A549 (cell line): ENCODE measurements at regions not wholly inside any gene's neighbourhood (a gene's known extent, or its start where the extent isn't known, plus 50 kb on each side); places are given as distances from the start of the nearest gene placed in this dataset.

Experiments used
- ATAC-seq, 2 experiments: fragments of 200-7000 bp in 1 of 2; fragments of >200 bp in 1 of 2; cut with Nextera tagmentation in 1 of 2; cut with Tn5 transposase in 1 of 2; 3 replicates each; pipeline versions ENCODE4 v1.8.0 to v1.9.1; 2018 to 2020; ENCODE audit warnings: mild to moderate bottlenecking in 1 of 2, moderate library complexity in 1 of 2
- CTCF ChIA-PET: fragments of 300-600 bp; sonication (Branson Sonifier 250); formaldehyde crosslinking; extraction: SDS; loops from one replicate; lab custom pipeline; 2021; ENCODE audit warnings: antibody characterized with exemption, inconsistent platforms; lab: Yijun Ruan, JAX
- POLR2A ChIA-PET: fragments of 350-600 bp; formaldehyde crosslinking; extraction: SDS; loops from one replicate; lab custom pipeline; 2021; ENCODE audit warnings: antibody characterized with exemption, inconsistent platforms; lab: Yijun Ruan, JAX
- DNase-seq, 2 experiments: peaks; one replicate each; pipeline versions ENCODE4 v3.0.0 to v3.0.0-alpha.2; 2011 to 2016; ENCODE audit warnings: low read depth in 1 of 2, low spot score in 1 of 2
- FAIRE-seq: peaks from 2 replicates; lab custom pipeline; 2011; peaks lifted over from hg19 to GRCh38; lab: Jason Lieb, UNC
- H3K27ac ChIP-seq, 2 experiments: fragments of >200 bp; sonication (Bioruptor Twin); formaldehyde crosslinking; 3 replicates each; pipeline ENCODE4 v1.5.1; 2016 to 2017
- H3K4me1 ChIP-seq: fragments of >200 bp; sonication (Bioruptor Twin); formaldehyde crosslinking; 3 replicates; pipeline ENCODE4 v1.6.1; 2016
- H3K4me2 ChIP-seq: fragments of >200 bp; sonication (Bioruptor Twin); formaldehyde crosslinking; 3 replicates; pipeline ENCODE4 v1.6.1; 2016
- H3K4me3 ChIP-seq: fragments of >200 bp; sonication (Bioruptor Twin); formaldehyde crosslinking; 3 replicates; pipeline ENCODE4 v1.5.1; 2016
- H3K9me3 ChIP-seq: fragments of >200 bp; sonication (Bioruptor Twin); formaldehyde crosslinking; 3 replicates; pipeline ENCODE4 v1.6.1; 2016
- ATOH8 ChIP-seq: fragments of 250-450 bp; sonication (Bioruptor Pico); IDR thresholded peaks from 2 replicates; pipeline ENCODE4 v1.5.0; 2020; ENCODE audit warnings: low read depth, mild to moderate bottlenecking, moderate library complexity
- BHLHE40 ChIP-seq: IDR thresholded peaks from 2 replicates; pipeline ENCODE4 v1.6.1; 2012; ENCODE audit warnings: low read depth, low read length, inconsistent platforms
- CHD2 ChIP-seq: fragments of 150-350 bp; IDR thresholded peaks from 2 replicates; pipeline ENCODE4 v1.6.1; 2014; ENCODE audit warnings: low read length; ENCODE audit not compliant: partially characterized antibody
- CTCF ChIP-seq: fragments of >200 bp; sonication (Bioruptor Twin); formaldehyde crosslinking; IDR thresholded peaks from 3 replicates; pipeline ENCODE4 v1.5.1; 2016
- E2F6 ChIP-seq: IDR thresholded peaks from 2 replicates; pipeline ENCODE4 v1.6.1; 2012; ENCODE audit warnings: low read depth, borderline replicate concordance
- EHMT2 ChIP-seq: fragments of 200-600 bp; sonication (generic); IDR thresholded peaks from 2 replicates; pipeline ENCODE4 v1.6.1; 2016; ENCODE audit warnings: antibody characterized with exemption, low read depth, mild to moderate bottlenecking, moderate library complexity
- EP300 ChIP-seq, 2 experiments: fragments of >200 bp; sonication (Bioruptor Twin); formaldehyde crosslinking; IDR thresholded peaks; 2 replicates in 1 of 2; 3 replicates in 1 of 2; pipeline ENCODE4 v1.6.1; 2016 to 2017
- FOSB ChIP-seq: fragments of 250-450 bp; sonication (Bioruptor Pico); IDR thresholded peaks from 2 replicates; pipeline ENCODE4 v1.5.0; 2020; ENCODE audit warnings: mild to moderate bottlenecking, moderate library complexity
- GATA3 ChIP-seq: IDR thresholded peaks from 2 replicates; pipeline ENCODE4 v1.6.1; 2012; ENCODE audit warnings: borderline replicate concordance
- HDAC2 ChIP-seq: fragments of 200-600 bp; sonication (generic); IDR thresholded peaks from 2 replicates; pipeline ENCODE4 v1.6.1; 2016
- HEYL ChIP-seq: fragments of 250-450 bp; sonication (Bioruptor Pico); IDR thresholded peaks from 2 replicates; pipeline ENCODE4 v1.8.0; 2021; ENCODE audit warnings: mild to moderate bottlenecking, moderate library complexity
- HMGXB4 ChIP-seq: fragments of 250-450 bp; sonication (Bioruptor Pico); IDR thresholded peaks from 2 replicates; pipeline ENCODE4 v1.5.0; 2021; ENCODE audit warnings: mild to moderate bottlenecking, moderate library complexity, borderline replicate concordance
- HOXB13 ChIP-seq: fragments of 250-450 bp; sonication (Bioruptor Pico); IDR thresholded peaks from 2 replicates; pipeline ENCODE4 v1.5.0; 2020; ENCODE audit warnings: low read depth, mild to moderate bottlenecking, moderate library complexity
- HOXB5 ChIP-seq: fragments of 250-450 bp; sonication (Bioruptor Pico); IDR thresholded peaks from 2 replicates; pipeline ENCODE4 v1.5.0; 2020; ENCODE audit warnings: mild to moderate bottlenecking, moderate library complexity
- NFE2L2 ChIP-seq: fragments of 150-350 bp; conservative IDR thresholded peaks from 2 replicates; pipeline ENCODE4 v1.6.1; 2014; ENCODE audit warnings: low read length
- NR3C1 ChIP-seq: fragments of >200 bp; sonication (Bioruptor Twin); formaldehyde crosslinking; IDR thresholded peaks from 3 replicates; pipeline ENCODE4 v1.6.1; 2017
- PHF8 ChIP-seq: fragments of 200-600 bp; sonication (generic); IDR thresholded peaks from 2 replicates; pipeline ENCODE4 v1.6.1; 2016; ENCODE audit warnings: low read depth, mild to moderate bottlenecking, antibody characterized with exemption, moderate library complexity, borderline replicate concordance
- POLR2A ChIP-seq: IDR thresholded peaks from 2 replicates; pipeline ENCODE4 v1.6.1; 2012; ENCODE audit warnings: mild to moderate bottlenecking, low read length
- RAD21 ChIP-seq, 2 experiments: fragments of >200 bp in 1 of 2; sonication (Bioruptor Twin) in 1 of 2; formaldehyde crosslinking in 1 of 2; IDR thresholded peaks in 1 of 2; conservative IDR thresholded peaks in 1 of 2; 2 replicates in 1 of 2; 3 replicates in 1 of 2; pipeline ENCODE4 v1.6.1; 2012 to 2018; ENCODE audit warnings: inconsistent platforms in 1 of 2
- REST ChIP-seq: fragments of 200-600 bp; sonication (generic); IDR thresholded peaks from 2 replicates; pipeline ENCODE4 v1.6.1; 2016; ENCODE audit warnings: antibody characterized with exemption, mild to moderate bottlenecking, moderate library complexity
- SREBF2 ChIP-seq: fragments of 450-650 bp; IDR thresholded peaks from 2 replicates; pipeline ENCODE4 v1.6.1; 2014; ENCODE audit warnings: mild to moderate bottlenecking, moderate library complexity
- ZFP36 ChIP-seq: fragments of 450-650 bp; IDR thresholded peaks from 2 replicates; pipeline ENCODE4 v1.6.1; 2014; ENCODE audit warnings: borderline replicate concordance; ENCODE audit not compliant: partially characterized antibody
- ZSCAN20 ChIP-seq: fragments of 250-450 bp; sonication (Bioruptor Pico); IDR thresholded peaks from 2 replicates; pipeline ENCODE4 v1.8.0; 2022; ENCODE audit warnings: mild to moderate bottlenecking, moderate library complexity
- WGBS: methylation state at CpG from one replicate; pipeline ENCODE4 v1.1.6; 2017; ENCODE audit errors: missing lambda C conversion rate; 5-methylcytosine and 5-hydroxymethylcytosine counted together

GRCh38 chr2:240240017-240240734 lies 99.7 kb upstream of the OTOS start:
- peaks cover 8% of the 10 kb centered on the region; the same call in 2 of the 3 replicates for H3K9me3 ChIP-seq
- ChIA-PET CTCF (no interaction called here), POLR2A (no interaction called here)
- no peak overlapping the region for H3K4me2 ChIP-seq
- no peak overlapping the region for H3K27ac ChIP-seq
- ATAC-seq (no peak), FAIRE-seq (no peak), DNase-seq (no peak)
- WGBS, result 22% methylated on average over 2 of the region's 2 CpGs
- H3K4me3 ChIP-seq, result no peak overlapping the region
- peaks cover 6% of the 10 kb centered on the region; the same call in 2 of the 3 replicates for H3K4me1 ChIP-seq
- no peak for TF ChIP-seq EP300 (IDR thresholded peaks at IDR 0.05)
- TF ChIP-seq BHLHE40, result no peak
- no peak for TF ChIP-seq ZSCAN20
- TF ChIP-seq ZFP36, result no peak
- TF ChIP-seq HOXB13 (CRISPR knock-in tag), result no peak
- no peak for TF ChIP-seq POLR2A
- no peak for TF ChIP-seq CHD2
- no peak for TF ChIP-seq RAD21 (conservative IDR thresholded peaks at IDR 0.05 in 1 of 2, IDR thresholded peaks at IDR 0.05 in 1 of 2)
- TF ChIP-seq REST, result no peak
- no peak for TF ChIP-seq HEYL (CRISPR knock-in tag)
- no peak for TF ChIP-seq PHF8

GRCh38 chr2:240240781-240241180 lies 100.3 kb upstream of the OTOS start:
- 3% methylated on average over 1 of the region's 1 CpG for WGBS
- no peak overlapping the region for H3K4me2 ChIP-seq
- peaks cover 8% of the 10 kb centered on the region; the same call in 2 of the 3 replicates for H3K9me3 ChIP-seq
- ChIA-PET POLR2A (no interaction called here), CTCF (no interaction called here)
- H3K4me3 ChIP-seq, result no peak overlapping the region
- H3K4me1 ChIP-seq, result peaks cover 6% of the 10 kb centered on the region; the same call in 2 of the 3 replicates
- DNase-seq, result no peak
- no peak for ATAC-seq
- no peak for FAIRE-seq
- H3K27ac ChIP-seq, result no peak overlapping the region
- TF ChIP-seq ATOH8 (CRISPR knock-in tag), result no peak
- TF ChIP-seq EHMT2, result no peak
- no peak for TF ChIP-seq CTCF
- TF ChIP-seq FOSB (CRISPR knock-in tag), result no peak
- no peak for TF ChIP-seq SREBF2
- TF ChIP-seq ZSCAN20, result no peak
- no peak for TF ChIP-seq HOXB13 (CRISPR knock-in tag)
- no peak for TF ChIP-seq NFE2L2
- no peak for TF ChIP-seq HDAC2
- no peak for TF ChIP-seq HOXB5 (CRISPR knock-in tag)
- TF ChIP-seq REST, result no peak
- no peak for TF ChIP-seq GATA3
- TF ChIP-seq E2F6, result no peak
- no peak for TF ChIP-seq HMGXB4 (CRISPR knock-in tag)
- no peak for TF ChIP-seq ZFP36
- no peak for TF ChIP-seq NR3C1
